Heart right ventricle (tissue), 16 donors: ENCODE measurements at regions not wholly inside any gene's neighbourhood (a gene's known extent, or its start where the extent isn't known, plus 50 kb on each side); places are given as distances from the start of the nearest gene placed in this dataset.

Experiments
- ATAC-seq, 8 donors: fragments of 200-7000 bp; cut with Tn5 transposase; one replicate each; pipeline ENCODE4 v1.9.1; 2020; ENCODE audit warnings: mild to moderate bottlenecking in 8 of 8, moderate library complexity in 8 of 8, moderate number of reproducible peaks in 1 of 8
- DNase-seq, 2 donors: peaks; one replicate each; pipeline ENCODE4 v3.0.0-alpha.2; 2020
- H3K27ac ChIP-seq, 10 donors: fragments of 200-600 bp; sonication (generic) in 2 of 10; one replicate each; pipeline versions ENCODE4 v1.5.0 to v1.8.0; 2020 to 2022; ENCODE audit warnings: mild to moderate bottlenecking in 3 of 10
- H3K27me3 ChIP-seq, 7 donors: fragments of 200-600 bp; one replicate each; pipeline ENCODE4 v1.8.0; 2021 to 2022; ENCODE audit warnings: mild to moderate bottlenecking in 2 of 7
- H3K36me3 ChIP-seq, 9 donors: fragments of 200-600 bp; sonication (generic) in 1 of 9; one replicate each; pipeline versions ENCODE4 v1.5.0 to v1.8.0; 2020 to 2022; ENCODE audit warnings: mild to moderate bottlenecking in 2 of 9
- H3K4me1 ChIP-seq, 9 donors: fragments of 200-600 bp; sonication (generic) in 1 of 9; one replicate each; pipeline versions ENCODE4 v1.5.0 to v1.8.0; 2020 to 2022; ENCODE audit warnings: mild to moderate bottlenecking in 4 of 9
- H3K4me3 ChIP-seq, 10 donors: fragments of 200-600 bp; sonication (generic) in 2 of 10; one replicate each; pipeline versions ENCODE4 v1.5.0 to v1.8.0; 2020 to 2022; ENCODE audit warnings: mild to moderate bottlenecking in 7 of 10, moderate library complexity in 2 of 10
- H3K9me3 ChIP-seq, 11 donors: fragments of 200-600 bp in 10 of 11; sonication (generic) in 2 of 11; one replicate each; pipeline versions ENCODE4 v1.5.0 to v1.8.0; 2013 to 2022; ENCODE audit warnings: mild to moderate bottlenecking in 2 of 11, control low read depth in 1 of 11, moderate library complexity in 1 of 11
- WGBS, 2 donors: extraction: QIAGEN DNeasy Blood & Tissue Kit; methylation state at CpG; one replicate each; pipeline ENCODE4 v1.1.7; 2013; ENCODE audit warnings: inconsistent platforms in 1 of 2; 5-methylcytosine and 5-hydroxymethylcytosine counted together
- intact Hi-C, 10 donors: fragments of 100-400 bp; cut with DNase I; formaldehyde crosslinking; loops; one replicate each; pipeline versions ENCODE4 v1.11.1 to v1.14.2; 2022
- TF ChIP-seq, protein P1 (sequence below), 9 donors: fragments of 200-600 bp; sonication (generic) in 2 of 9; IDR thresholded peaks; one replicate each; pipeline versions ENCODE4 v1.5.0 to v1.8.0; 2021 to 2022; ENCODE audit warnings: antibody characterized with exemption in 9 of 9, mild to moderate bottlenecking in 5 of 9, moderate library complexity in 1 of 9
- donor health status: Arrhythmogenic right ventricular cardiomyopathy.
- donor health status: ischemic (EF 13 %, LVEDD 7.1; RV severe dilation, severe dysfunction).
- donor health status: healthy with polysubstance abuse.
- donor health status: DM: no; HTN: yes; CAD: no.
- donor health status: DM: no; HTN: no; CAD: no.
- donor health status: ischemic (EF 25% LVEDD 6.9; RV normal size, moderate dysfunction).
- donor health status: ischemic (EF 25% LVEDD 5.7; RV mildly dilated, moderate dysfunction).
- donor health status: healthy.
- donor health status: DM: yes; HTN: yes; CAD: no.
- donor health status: Ischemic cardiomyopathy.
- donor health status: ischemic (EF 35%, LVEDD 5.7; RV mildly dilated, moderate dysfunction).
- donor health status: nonischemic (EF 11% LVEDD 7.7; RV severe dilation, severe dysfunction).
- donor health status: DM: yes; HTN: yes; CAD: no.
- donor health status: PGD.
- donor health status: ischemic (EF 29% LVEDD 5.4; RV normal size, mild dysfunction).
- donor health status: nonischemic (EF 23%, LVEDD 6.1; RV moderate dilation, normal function).

DNA sequence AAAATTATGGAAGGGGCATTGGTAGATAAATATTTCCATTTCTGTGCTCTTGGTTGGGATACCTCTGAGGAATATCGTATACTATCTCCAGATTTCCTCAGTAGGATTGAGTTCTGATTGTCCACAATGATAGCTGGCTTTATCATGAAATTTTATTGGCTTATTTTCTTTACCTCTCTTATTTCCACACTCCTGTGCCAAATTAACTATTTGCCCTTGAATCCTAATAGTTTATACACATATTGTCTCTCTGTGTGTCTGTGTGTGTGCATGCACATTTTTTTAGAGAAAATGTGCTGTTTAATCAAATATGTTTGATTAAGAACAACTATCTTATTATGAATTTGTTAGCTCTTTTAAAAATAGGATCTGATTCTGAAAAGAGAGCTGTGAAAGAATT is 271.6 kb downstream of the DTHD1 start:
- no peaks in the 10 kb centered on the region for H3K4me1 ChIP-seq
- TF ChIP-seq, protein P1, sequence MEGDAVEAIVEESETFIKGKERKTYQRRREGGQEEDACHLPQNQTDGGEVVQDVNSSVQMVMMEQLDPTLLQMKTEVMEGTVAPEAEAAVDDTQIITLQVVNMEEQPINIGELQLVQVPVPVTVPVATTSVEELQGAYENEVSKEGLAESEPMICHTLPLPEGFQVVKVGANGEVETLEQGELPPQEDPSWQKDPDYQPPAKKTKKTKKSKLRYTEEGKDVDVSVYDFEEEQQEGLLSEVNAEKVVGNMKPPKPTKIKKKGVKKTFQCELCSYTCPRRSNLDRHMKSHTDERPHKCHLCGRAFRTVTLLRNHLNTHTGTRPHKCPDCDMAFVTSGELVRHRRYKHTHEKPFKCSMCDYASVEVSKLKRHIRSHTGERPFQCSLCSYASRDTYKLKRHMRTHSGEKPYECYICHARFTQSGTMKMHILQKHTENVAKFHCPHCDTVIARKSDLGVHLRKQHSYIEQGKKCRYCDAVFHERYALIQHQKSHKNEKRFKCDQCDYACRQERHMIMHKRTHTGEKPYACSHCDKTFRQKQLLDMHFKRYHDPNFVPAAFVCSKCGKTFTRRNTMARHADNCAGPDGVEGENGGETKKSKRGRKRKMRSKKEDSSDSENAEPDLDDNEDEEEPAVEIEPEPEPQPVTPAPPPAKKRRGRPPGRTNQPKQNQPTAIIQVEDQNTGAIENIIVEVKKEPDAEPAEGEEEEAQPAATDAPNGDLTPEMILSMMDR (IDR thresholded peaks at IDR 0.05): no peak
- H3K27ac ChIP-seq: no peak overlapping the region
- H3K27me3 ChIP-seq: no peaks in the 10 kb centered on the region
- H3K4me3 ChIP-seq: no peak overlapping the region
- no peak for ATAC-seq
- H3K9me3 ChIP-seq: no peaks in the 10 kb centered on the region
- intact Hi-C loops: no loop called here
- H3K36me3 ChIP-seq: no peaks in the 10 kb centered on the region
- no peak for DNase-seq
- 67 to 92% methylated on average over 1 of the region's 1 CpG for WGBS, 2 donors

GRCh38 chr4:36553453-36553852 is 272.0 kb downstream of the DTHD1 start:
- intact Hi-C loops: no loop called here
- no peaks in the 10 kb centered on the region for H3K36me3 ChIP-seq
- DNase-seq (no peak), ATAC-seq (no peak)
- H3K4me1 ChIP-seq: no peaks in the 10 kb centered on the region
- TF ChIP-seq, protein P1 (IDR thresholded peaks at IDR 0.05): no peak
- peaks cover 0 to under 1% (median 0%) of the 10 kb centered on the region in 11 donors for H3K9me3 ChIP-seq
- H3K4me3 ChIP-seq: no peak overlapping the region
- no peaks in the 10 kb centered on the region for H3K27me3 ChIP-seq
- 69 to 85% methylated on average over 3 of the region's 3 CpGs for WGBS, 2 donors
- no peak overlapping the region for H3K27ac ChIP-seq

- intact Hi-C loops: no loop called here
- Histone ChIP-seq H3K36me3 (no peaks in the 10 kb centered on the region), H3K27me3 (no peaks in the 10 kb centered on the region), H3K4me3 (no peak overlapping the region), H3K4me1 (no peaks in the 10 kb centered on the region), H3K27ac (no peak overlapping the region), H3K9me3 (peaks cover 0 to 6% (median 0%) of the 10 kb centered on the region in 11 donors)
- TF ChIP-seq, protein P1 (IDR thresholded peaks at IDR 0.05): no peak
- ATAC-seq: no peak
- no peak for DNase-seq
Measured at GRCh38 chr4:36556984-36557383, 275.6 kb downstream of the DTHD1 start.

DNA sequence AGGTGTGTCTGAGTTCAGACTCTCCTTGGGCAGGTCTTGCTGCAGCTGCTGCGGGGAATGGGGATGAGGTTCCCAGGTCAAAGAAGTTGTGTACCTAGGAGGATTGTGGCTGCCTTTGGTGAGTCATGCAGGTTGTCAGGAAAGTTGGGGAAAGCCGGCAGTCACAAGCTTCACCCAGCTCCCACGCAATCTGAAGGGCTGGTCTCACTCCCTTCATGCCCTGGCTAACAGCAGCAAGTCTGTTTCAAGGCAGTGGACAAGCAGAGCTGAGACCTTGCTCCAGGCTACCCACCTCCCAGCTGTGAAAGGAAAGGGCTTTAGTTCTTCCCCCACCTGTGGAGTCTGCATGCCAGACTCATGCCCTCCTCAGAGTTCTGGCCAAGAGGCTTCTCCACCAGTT is 287.2 kb downstream of the DTHD1 start:
- DNase-seq (no peak), ATAC-seq (no peak)
- Histone ChIP-seq H3K36me3 (no peaks in the 10 kb centered on the region), H3K4me3 (no peak overlapping the region), H3K27ac (no peak overlapping the region), H3K27me3 (no peaks in the 10 kb centered on the region), H3K4me1 (no peaks in the 10 kb centered on the region), H3K9me3 (peaks cover 0 to 18% (median 0%) of the 10 kb centered on the region in 11 donors)
- intact Hi-C loops: no loop called here
- 68 to 77% methylated on average over 3 of the region's 3 CpGs for WGBS, 2 donors
- TF ChIP-seq, protein P1 (IDR thresholded peaks at IDR 0.05): no peak

GRCh38 chr4:36573441-36573840 is 292.0 kb downstream of the DTHD1 start:
- Histone ChIP-seq H3K36me3 (no peaks in the 10 kb centered on the region), H3K9me3 (peaks cover 0 to 29% (median 8%) of the 10 kb centered on the region in 11 donors), H3K27ac (no peak overlapping the region), H3K27me3 (no peaks in the 10 kb centered on the region), H3K4me1 (no peaks in the 10 kb centered on the region), H3K4me3 (no peak overlapping the region)
- WGBS, 2 donors: 77 to 89% methylated on average over 4 of the region's 4 CpGs
- TF ChIP-seq, protein P1 (IDR thresholded peaks at IDR 0.05): no peak
- intact Hi-C loops: no loop called here
- DNase-seq: no peak
- ATAC-seq: no peak
